ENCODE measurements at regions not wholly inside any gene's neighbourhood (a gene's known extent, or its start where the extent isn't known, plus 50 kb on each side); places are given as distances from the start of the nearest gene placed in this dataset.

DNA sequence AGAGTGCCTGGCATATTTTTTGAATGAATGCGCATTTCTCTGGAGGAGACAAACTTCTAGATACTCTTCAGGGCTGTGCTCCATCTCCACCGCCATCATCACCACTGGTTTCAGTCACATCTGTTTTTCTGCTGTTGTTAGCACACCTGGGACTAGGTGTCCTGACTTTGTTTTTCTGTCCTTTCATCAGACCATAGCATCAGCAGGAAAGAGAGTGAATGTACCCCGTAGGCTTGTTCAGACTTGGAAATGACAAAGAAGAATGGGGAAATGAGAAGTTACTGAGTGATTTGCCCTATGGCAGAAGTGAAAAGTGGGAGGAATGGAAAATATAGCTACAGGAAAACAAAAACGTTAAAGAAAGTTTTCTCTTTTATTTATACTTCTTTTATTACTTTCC lies 965.2 kb upstream of the FANCL start:
- no peaks in the 10 kb centered on the region for H3K36me3 Mint-ChIP-seq
- no peak overlapping the region for H3K27ac Mint-ChIP-seq

DNA sequence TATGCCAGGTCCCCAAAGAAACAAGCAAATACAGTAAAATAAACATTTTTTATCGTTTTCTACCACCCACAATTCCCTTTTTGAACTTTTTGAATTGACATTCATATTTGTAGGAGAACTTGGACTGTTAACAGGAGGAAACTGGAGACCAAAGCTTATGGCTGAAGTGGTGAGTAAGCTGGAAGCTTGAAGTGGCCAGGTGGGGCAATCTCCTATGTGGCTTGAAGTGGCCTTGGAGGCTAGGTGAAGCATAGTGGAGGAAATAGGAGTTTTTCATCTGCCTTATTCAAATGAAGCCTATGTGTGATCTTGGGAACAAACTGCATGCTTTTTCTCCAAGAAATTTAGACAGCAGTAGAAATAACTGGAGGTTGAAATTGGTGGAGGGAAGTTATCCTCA lies 962.9 kb upstream of the FANCL start:
- Mint-ChIP-seq H3K27me3 (no peaks in the 10 kb centered on the region), H3K36me3 (no peaks in the 10 kb centered on the region), H3K4me3 (no peak overlapping the region), H3K27ac (no peak overlapping the region), H3K9me3 (peaks cover 3% of the 10 kb centered on the region), H3K4me1 (ENCODE audit: low read depth in 2 of 2) (no peaks in the 10 kb centered on the region)
- no peak for ATAC-seq
- DNase-seq (ENCODE audit: low spot score), result no peak

More for the DNA sequence above, 965.2 kb upstream of the FANCL start:
- no peak for DNase-seq (ENCODE audit: low spot score)
- Mint-ChIP-seq H3K4me1 (ENCODE audit: low read depth in 2 of 2) (no peaks in the 10 kb centered on the region), H3K9me3 (peaks cover 6% of the 10 kb centered on the region), H3K4me3 (no peak overlapping the region), H3K27me3 (no peaks in the 10 kb centered on the region)
- no peak for ATAC-seq

DNA sequence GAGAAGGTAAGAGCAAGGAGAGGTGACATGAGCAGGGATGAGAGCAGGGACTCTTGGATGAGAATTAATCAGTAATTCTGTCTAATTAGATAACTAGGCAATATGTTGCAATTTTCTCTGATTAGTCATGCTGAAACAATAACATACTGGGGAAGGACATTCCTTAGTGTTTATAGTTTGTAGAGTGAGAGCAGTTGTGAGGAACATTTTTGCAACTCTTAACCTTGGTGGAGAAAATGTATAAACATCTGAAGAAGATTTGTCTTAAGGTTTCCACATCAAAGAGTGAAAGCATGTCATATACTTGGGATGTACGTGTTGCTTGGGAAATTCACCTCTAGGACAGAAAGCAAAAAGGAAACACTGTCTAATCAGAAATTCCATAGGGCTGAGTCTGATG lies 955.4 kb upstream of the FANCL start:
- Mint-ChIP-seq H3K27ac (no peak overlapping the region), H3K27me3 (no peaks in the 10 kb centered on the region)
- ATAC-seq, result no peak

DNA sequence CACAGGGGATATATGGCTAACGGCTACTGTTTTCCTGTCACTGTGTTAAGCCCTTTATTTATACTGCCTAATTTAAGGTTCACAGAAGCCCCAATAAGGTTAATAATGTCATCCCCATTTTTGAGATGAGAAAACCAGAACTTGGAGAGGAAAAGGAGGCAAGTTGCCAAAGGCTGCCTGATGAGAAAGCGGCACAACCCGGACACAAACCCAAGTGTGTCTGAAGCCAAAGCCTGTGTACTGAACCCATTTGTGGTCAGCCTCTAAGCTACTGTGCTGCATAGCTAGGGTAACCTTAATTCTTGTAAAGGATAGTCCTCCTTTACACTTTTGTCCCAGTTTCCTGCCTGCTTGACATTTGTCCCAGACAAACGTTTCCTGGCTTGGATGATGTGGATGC lies 954.7 kb upstream of the FANCL start:
- no peak overlapping the region for H3K4me3 Mint-ChIP-seq
- DNase-seq (ENCODE audit: low spot score) (no peak), ATAC-seq (no peak)
- no peaks in the 10 kb centered on the region for H3K27me3 Mint-ChIP-seq
- H3K9me3 Mint-ChIP-seq, result peaks cover 4% of the 10 kb centered on the region
- no peaks in the 10 kb centered on the region for H3K4me1 Mint-ChIP-seq (ENCODE audit: low read depth in 2 of 2)
- no peak overlapping the region for H3K27ac Mint-ChIP-seq
- H3K36me3 Mint-ChIP-seq, result no peaks in the 10 kb centered on the region

More for the DNA sequence above, 955.4 kb upstream of the FANCL start:
- H3K9me3 Mint-ChIP-seq, result peaks cover 4% of the 10 kb centered on the region
- no peaks in the 10 kb centered on the region for H3K4me1 Mint-ChIP-seq (ENCODE audit: low read depth in 2 of 2)
- no peak for DNase-seq (ENCODE audit: low spot score)
- no peaks in the 10 kb centered on the region for H3K36me3 Mint-ChIP-seq
- no peak overlapping the region for H3K4me3 Mint-ChIP-seq

DNA sequence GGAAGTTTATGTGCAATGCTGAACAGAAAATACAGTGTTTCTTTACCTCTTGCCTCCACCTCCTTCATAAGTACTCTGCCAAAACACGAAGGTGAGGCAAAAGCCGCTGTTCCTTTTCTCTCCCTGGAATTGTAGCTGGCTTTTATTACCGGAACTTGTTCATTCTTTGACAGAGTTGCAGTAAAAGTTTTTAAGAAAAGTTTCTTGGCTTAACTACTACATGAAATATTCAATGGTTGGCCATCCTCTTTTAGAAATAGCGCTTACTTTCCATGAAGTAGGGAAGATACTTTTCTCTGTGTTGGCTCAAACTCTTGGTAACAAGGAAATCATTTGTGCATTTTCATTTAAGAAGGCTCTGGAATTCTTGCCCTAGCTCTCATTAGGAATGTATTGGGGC lies 950.7 kb upstream of the FANCL start:
- Mint-ChIP-seq H3K27me3 (no peaks in the 10 kb centered on the region), H3K27ac (no peak overlapping the region), H3K4me3 (no peak overlapping the region), H3K36me3 (no peaks in the 10 kb centered on the region), H3K4me1 (ENCODE audit: low read depth in 2 of 2) (no peaks in the 10 kb centered on the region), H3K9me3 (peaks cover 7% of the 10 kb centered on the region)
- no peak for DNase-seq (ENCODE audit: low spot score)
- no peak for ATAC-seq

DNA sequence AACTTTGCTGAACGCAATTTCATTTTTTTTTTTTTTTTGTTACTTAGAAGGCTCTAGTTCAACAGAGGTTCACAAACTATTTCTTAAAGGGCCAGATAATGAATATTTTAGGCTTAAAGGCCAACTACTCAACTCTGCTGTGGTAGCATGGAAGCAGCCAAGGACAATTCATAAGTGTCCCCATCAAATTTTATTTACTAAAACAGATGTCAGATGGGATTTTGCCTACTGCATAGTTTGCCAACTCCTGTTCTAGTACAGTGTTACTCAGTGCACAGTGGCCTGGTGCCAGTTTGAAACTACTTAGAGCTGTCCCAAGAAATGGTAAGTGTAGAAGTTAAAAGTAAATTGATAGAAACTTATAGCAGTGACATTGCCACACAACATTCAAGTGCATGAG lies 949.4 kb upstream of the FANCL start:
- DNase-seq (ENCODE audit: low spot score), result no peak
- Mint-ChIP-seq H3K36me3 (no peaks in the 10 kb centered on the region), H3K4me3 (no peak overlapping the region), H3K4me1 (ENCODE audit: low read depth in 2 of 2) (no peaks in the 10 kb centered on the region), H3K27me3 (no peaks in the 10 kb centered on the region), H3K9me3 (peaks cover 7% of the 10 kb centered on the region), H3K27ac (no peak overlapping the region)
- ATAC-seq, result no peak

DNA sequence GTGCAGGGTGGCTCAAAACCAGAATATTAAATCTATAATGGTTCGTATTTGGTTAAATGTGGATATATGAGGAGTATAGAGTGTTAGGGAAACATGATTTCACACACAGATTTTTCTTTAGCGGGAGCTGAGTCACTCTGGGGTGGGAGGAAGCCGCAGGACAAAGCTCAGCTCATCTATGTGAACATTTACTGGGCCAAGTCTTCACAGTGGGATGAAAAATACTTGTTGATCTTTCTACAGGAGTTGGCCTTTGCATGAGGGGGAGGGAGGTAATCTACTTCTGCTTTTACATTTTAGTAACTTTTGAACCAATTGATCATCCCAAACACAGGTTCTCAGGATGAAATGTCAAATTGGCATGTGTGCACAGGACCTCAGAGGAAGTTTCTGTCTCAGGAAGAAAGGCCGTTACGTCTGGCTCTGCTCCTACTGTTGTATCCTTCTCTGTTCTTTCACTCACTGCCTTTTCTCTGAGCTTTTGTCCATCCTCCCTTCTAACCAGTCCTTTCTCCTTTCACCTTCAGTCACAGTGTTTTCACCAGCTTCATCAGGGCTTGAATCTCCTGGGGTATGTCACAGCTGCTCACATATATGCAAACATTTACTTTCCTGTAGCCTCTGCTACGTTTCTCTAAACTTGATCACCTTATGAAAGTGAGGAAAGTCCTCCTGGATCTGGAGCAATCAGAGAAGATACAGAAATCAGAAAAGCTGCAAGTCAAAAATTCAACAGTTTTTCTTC lies 943.3 kb upstream of the FANCL start:
- Mint-ChIP-seq H3K4me3 (no peak overlapping the region), H3K27ac (no peak overlapping the region), H3K4me1 (ENCODE audit: low read depth in 2 of 2) (no peaks in the 10 kb centered on the region), H3K27me3 (no peaks in the 10 kb centered on the region), H3K36me3 (no peaks in the 10 kb centered on the region), H3K9me3 (peaks cover 3% of the 10 kb centered on the region)
- ATAC-seq, result no peak
- no peak for DNase-seq (ENCODE audit: low spot score)

DNA sequence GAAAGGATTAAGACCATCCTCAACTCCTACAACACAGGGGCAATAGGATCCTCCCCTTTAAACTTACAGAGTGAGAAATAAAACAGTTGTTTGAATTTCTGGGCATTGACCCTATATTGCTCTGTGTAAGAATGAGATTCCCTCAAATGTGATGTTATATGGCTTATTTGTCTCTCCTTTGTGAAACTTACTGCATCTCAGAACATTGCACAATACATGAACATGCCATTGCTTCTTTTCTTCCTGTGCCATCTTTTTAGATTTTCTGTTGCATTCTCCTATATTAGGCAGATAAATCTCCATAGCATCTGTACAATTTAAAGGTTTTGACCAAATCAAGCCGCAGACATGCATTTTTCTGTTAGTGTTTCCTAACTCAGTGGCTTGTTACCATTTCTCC lies 941.9 kb upstream of the FANCL start:
- no peak for DNase-seq (ENCODE audit: low spot score)
- H3K4me1 Mint-ChIP-seq (ENCODE audit: low read depth in 2 of 2), result no peaks in the 10 kb centered on the region
- H3K36me3 Mint-ChIP-seq, result no peaks in the 10 kb centered on the region

DNA sequence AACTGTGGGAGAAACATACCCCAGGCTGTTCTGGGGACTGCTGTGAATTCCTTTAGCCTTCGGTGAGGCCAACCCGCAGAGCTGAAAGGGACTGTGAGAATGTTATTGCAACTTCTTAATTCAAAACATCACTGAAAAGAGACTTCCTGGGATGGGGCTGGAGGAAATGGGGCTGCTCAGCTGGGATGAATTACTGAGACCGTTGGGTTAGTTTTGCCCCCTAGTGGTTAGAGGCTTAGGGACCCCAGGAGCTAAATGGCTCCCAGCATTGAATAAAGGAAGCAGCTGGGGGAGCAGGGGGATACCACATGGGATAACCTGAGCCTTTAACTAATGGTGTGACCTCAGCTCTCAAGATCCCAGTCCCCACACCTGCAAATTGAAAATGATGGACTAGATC lies 941.1 kb upstream of the FANCL start:
- Mint-ChIP-seq H3K9me3 (no peaks in the 10 kb centered on the region), H3K27ac (no peak overlapping the region), H3K4me3 (no peak overlapping the region), H3K27me3 (no peaks in the 10 kb centered on the region), H3K36me3 (no peaks in the 10 kb centered on the region), H3K4me1 (ENCODE audit: low read depth in 2 of 2) (no peaks in the 10 kb centered on the region)
- no peak for DNase-seq (ENCODE audit: low spot score)
- no peak for ATAC-seq

More for the DNA sequence above, 941.9 kb upstream of the FANCL start:
- Mint-ChIP-seq H3K27me3 (no peaks in the 10 kb centered on the region), H3K9me3 (peaks cover under 1% of the 10 kb centered on the region), H3K4me3 (no peak overlapping the region), H3K27ac (no peak overlapping the region)
- ATAC-seq, result no peak

DNA sequence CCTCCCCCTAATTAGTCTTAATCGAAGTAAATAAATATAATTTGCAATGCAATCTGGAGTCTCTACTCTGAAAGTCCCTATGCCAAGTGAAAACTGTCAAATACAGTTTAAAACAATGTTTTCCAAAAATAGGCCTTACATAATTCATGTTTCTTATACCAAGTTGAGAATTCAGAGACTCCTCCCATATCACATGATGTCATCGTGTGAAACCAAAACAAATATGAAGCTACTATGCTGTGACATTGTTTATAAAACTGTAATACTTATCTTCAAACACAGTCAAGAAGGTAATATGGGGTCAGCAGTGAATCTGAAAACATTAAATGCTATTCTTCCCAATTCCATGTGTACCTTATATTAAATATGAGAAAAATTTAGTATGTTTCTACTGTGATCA lies 940.2 kb upstream of the FANCL start:
- ATAC-seq (no peak), DNase-seq (ENCODE audit: low spot score) (no peak)
- Mint-ChIP-seq H3K4me3 (no peak overlapping the region), H3K36me3 (no peaks in the 10 kb centered on the region), H3K4me1 (ENCODE audit: low read depth in 2 of 2) (no peaks in the 10 kb centered on the region), H3K9me3 (no peaks in the 10 kb centered on the region), H3K27ac (no peak overlapping the region), H3K27me3 (no peaks in the 10 kb centered on the region)

DNA sequence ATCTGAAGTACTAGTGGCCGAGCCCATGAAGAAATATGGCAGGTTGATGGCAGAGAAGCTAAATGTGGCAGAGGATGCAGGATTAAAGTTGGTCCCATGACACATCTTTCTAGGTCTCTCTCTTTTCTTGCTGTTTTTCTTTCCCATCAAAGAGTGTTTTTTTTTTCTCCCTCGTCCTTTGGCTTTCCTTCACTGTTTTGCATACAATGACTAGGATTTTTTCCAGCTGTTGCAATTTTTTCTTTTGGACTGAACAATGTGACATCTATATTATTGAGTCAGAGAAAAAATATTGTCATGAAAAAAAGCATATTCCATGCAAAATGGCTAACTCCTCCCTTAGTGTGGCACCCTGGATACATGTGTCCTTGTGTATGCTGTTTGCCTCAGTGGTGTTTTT lies 939.5 kb upstream of the FANCL start:
- Mint-ChIP-seq H3K9me3 (no peaks in the 10 kb centered on the region), H3K4me1 (ENCODE audit: low read depth in 2 of 2) (no peaks in the 10 kb centered on the region), H3K27me3 (no peaks in the 10 kb centered on the region), H3K27ac (no peak overlapping the region), H3K36me3 (no peaks in the 10 kb centered on the region), H3K4me3 (no peak overlapping the region)
- no peak for ATAC-seq
- DNase-seq (ENCODE audit: low spot score), result no peak

DNA sequence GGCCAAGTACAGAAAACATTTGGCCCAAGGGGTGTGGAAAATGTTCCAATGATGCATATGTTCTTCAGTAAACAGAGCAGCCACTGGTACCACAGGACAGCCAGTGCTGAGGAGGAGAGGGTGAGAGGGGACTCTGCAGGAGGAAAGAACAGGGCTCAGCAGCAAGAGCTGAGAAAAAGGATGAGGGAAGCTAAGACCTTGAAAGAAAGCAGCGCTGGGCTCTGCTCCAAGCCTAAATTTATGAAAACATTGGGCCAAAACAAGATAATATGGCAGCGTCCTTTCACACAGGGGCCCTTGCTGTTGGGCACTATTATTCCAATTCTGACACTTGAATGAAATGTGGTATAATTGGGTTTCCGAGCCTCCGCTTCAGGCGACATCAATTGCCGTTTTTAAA lies 939.0 kb upstream of the FANCL start:
- H3K4me1 Mint-ChIP-seq (ENCODE audit: low read depth in 2 of 2), result no peaks in the 10 kb centered on the region
- DNase-seq (ENCODE audit: low spot score) (no peak), ATAC-seq (no peak)
- H3K36me3 Mint-ChIP-seq, result no peaks in the 10 kb centered on the region
- no peaks in the 10 kb centered on the region for H3K27me3 Mint-ChIP-seq
- H3K9me3 Mint-ChIP-seq, result no peaks in the 10 kb centered on the region
- H3K27ac Mint-ChIP-seq, result no peak overlapping the region
- H3K4me3 Mint-ChIP-seq, result no peak overlapping the region

DNA sequence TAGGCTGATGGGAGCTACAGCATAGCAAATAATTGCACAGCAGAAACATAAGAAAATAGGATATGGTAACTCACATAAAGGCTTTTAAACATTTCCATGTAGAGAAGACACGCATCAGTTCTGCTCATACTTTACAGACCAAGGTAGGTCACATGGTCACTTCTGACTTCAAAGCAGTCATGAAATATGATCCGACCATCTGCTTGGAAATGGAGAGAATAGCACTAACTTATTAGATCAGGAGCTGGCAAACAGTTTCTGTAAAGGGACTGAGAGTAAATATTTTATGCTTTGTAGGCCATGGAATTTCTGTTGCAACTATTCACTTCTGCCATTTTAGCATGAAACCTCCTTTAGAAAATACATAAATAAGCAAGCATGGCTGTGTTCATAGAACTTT lies 936.6 kb upstream of the FANCL start:
- no peaks in the 10 kb centered on the region for H3K9me3 Mint-ChIP-seq
- H3K4me3 Mint-ChIP-seq, result no peak overlapping the region
- no peak for ATAC-seq
- H3K27ac Mint-ChIP-seq, result no peak overlapping the region
- no peak for DNase-seq (ENCODE audit: low spot score)
- no peaks in the 10 kb centered on the region for H3K27me3 Mint-ChIP-seq
- H3K36me3 Mint-ChIP-seq, result no peaks in the 10 kb centered on the region
- no peaks in the 10 kb centered on the region for H3K4me1 Mint-ChIP-seq (ENCODE audit: low read depth in 2 of 2)

DNA sequence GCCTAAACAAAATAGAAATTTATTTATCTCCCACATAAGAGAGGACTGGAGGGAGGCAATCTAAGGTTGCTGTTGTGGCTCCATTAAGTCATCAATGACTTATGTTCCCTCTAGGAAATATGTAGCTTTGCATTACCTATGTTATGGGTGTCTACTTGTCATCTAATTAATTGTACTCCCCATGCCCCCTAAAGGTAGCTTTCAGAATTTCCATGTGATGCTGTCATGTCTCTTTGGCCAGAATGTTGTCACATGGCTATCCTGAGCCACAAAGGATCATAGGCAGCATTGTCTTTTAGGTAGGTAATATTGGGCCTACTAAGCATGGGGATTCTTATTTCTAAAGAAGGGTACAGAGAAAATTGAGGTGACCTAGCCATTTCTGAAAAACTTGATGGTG lies 935.6 kb upstream of the FANCL start:
- H3K27me3 Mint-ChIP-seq, result no peaks in the 10 kb centered on the region
- H3K4me1 Mint-ChIP-seq (ENCODE audit: low read depth in 2 of 2), result no peaks in the 10 kb centered on the region
- no peaks in the 10 kb centered on the region for H3K36me3 Mint-ChIP-seq
- DNase-seq (ENCODE audit: low spot score), result no peak
- H3K27ac Mint-ChIP-seq, result no peak overlapping the region
- no peak overlapping the region for H3K4me3 Mint-ChIP-seq
- no peak for ATAC-seq
- no peaks in the 10 kb centered on the region for H3K9me3 Mint-ChIP-seq

DNA sequence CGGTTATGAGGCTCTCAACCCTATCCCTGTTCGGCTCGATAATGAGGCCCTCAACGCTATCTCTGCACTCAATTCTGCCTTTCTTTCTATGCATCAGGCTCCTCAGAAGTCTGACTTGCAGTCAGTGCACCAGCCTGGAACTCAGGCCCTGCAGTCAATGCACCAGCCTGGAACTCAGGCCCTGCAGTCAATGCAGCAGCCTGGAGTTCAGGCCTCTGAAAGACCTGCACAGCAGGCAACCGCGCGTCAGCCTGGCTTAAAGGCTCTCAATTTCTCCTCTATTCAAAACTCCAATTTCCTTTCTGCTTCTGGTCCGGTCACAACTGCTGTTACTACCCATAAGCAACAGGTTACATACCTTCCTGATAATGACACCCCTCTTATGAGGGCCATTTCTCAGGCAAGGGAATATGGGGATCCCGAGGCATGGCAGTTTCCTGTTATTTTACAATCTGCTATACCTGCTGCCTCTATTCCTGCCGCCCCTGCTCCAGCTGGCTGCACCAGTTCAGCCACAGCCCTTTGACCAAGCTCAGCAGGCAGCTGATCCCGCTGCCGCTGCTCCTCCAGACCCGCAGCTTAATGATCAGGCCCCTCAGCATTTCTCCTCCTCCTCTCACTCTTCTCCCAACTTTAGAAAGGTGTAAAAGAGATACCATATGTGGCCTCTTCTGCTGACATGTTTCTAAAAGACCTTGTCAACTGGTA lies 933.6 kb upstream of the FANCL start:
- H3K36me3 Mint-ChIP-seq, result no peaks in the 10 kb centered on the region
- DNase-seq (ENCODE audit: low spot score) (no peak), ATAC-seq (no peak)
- no peak overlapping the region for H3K27ac Mint-ChIP-seq
- no peaks in the 10 kb centered on the region for H3K27me3 Mint-ChIP-seq
- H3K4me1 Mint-ChIP-seq (ENCODE audit: low read depth in 2 of 2), result no peaks in the 10 kb centered on the region
- no peak overlapping the region for H3K4me3 Mint-ChIP-seq
- H3K9me3 Mint-ChIP-seq, result peaks cover 3% of the 10 kb centered on the region

Measured in natural killer cell treated with Interleukin-12 subunit alpha and Interleukin-12 subunit beta and Interleukin-15 and Interleukin-18, amount 100 ng/mL, for 72 hours (primary cell).